ENCODE measurements at regions not wholly inside any gene's neighbourhood (a gene's known extent, or its start where the extent isn't known, plus 50 kb on each side); places are given as distances from the start of the nearest gene placed in this dataset.

- TF ChIP-seq, protein P1, sequence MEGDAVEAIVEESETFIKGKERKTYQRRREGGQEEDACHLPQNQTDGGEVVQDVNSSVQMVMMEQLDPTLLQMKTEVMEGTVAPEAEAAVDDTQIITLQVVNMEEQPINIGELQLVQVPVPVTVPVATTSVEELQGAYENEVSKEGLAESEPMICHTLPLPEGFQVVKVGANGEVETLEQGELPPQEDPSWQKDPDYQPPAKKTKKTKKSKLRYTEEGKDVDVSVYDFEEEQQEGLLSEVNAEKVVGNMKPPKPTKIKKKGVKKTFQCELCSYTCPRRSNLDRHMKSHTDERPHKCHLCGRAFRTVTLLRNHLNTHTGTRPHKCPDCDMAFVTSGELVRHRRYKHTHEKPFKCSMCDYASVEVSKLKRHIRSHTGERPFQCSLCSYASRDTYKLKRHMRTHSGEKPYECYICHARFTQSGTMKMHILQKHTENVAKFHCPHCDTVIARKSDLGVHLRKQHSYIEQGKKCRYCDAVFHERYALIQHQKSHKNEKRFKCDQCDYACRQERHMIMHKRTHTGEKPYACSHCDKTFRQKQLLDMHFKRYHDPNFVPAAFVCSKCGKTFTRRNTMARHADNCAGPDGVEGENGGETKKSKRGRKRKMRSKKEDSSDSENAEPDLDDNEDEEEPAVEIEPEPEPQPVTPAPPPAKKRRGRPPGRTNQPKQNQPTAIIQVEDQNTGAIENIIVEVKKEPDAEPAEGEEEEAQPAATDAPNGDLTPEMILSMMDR (IDR thresholded peaks at IDR 0.05) = no peak
These were observed 68.2 kb downstream of the MFAP3 start for GRCh38 chr5:154107010-154107409.

- TF ChIP-seq, protein P1 (IDR thresholded peaks at IDR 0.05) = no peak
These were observed 69.0 kb downstream of the MFAP3 start for GRCh38 chr5:154107756-154108155.

DNA sequence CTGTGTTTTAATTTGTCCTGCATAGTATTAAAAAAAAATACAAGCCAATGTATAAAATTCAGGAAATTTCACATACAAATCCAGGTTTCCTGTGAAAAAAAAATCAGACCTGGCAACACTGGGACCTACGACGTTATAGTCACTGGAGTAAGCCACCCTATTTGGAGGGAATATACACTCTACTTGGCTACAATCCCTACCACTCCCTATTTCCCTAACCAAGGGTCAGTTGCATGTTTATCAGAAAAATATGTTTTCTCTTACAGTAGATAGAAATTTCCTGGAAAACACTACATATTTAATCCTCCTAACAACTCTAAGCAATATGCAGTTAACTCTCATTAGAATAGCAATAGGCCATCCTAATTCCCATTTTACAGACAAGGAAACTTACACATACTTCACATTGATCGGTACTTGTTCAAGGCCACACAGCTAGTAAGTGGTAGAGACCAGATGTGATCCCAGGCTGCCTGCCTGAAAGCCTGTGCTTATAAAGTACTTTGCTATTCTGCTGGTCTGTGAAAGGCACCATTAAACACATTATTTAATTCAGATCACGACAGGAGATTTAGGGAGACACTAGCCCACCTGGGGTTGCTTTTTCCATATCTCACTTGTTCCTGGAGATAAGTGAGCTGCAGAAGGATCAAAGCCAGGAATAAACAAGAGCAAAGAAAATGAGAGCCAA, 70.8 kb downstream of the MFAP3 start:
- TF ChIP-seq, protein P1 (IDR thresholded peaks at IDR 0.05) = no peak

- TF ChIP-seq, protein P1 (IDR thresholded peaks at IDR 0.05) = no peak
These were observed 71.3 kb downstream of the MFAP3 start for GRCh38 chr5:154110107-154110453.

DNA sequence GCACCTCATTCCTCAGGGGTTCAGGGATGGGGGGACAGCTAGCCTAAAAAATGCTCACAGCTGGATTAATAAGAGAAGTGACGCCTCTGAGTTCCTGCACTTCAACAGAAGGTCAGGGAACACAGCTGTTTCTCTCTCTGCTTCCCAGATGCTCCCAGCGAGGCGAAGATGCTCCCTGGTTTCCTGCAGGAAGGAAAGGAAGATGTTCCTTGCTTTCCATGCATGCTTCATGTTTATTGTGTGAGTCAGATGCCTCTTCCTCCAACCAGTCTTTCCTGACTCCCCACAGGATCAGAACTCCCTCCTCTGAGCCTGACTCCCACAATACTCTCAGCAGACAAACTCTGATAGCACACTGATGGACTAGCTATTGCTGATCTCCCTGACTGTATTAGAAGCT, 71.9 kb downstream of the MFAP3 start:
- TF ChIP-seq, protein P1 (IDR thresholded peaks at IDR 0.05) = no peak

- TF ChIP-seq, protein P1 (IDR thresholded peaks at IDR 0.05) = no peak
These were observed 72.4 kb downstream of the MFAP3 start for GRCh38 chr5:154111214-154111613.

DNA sequence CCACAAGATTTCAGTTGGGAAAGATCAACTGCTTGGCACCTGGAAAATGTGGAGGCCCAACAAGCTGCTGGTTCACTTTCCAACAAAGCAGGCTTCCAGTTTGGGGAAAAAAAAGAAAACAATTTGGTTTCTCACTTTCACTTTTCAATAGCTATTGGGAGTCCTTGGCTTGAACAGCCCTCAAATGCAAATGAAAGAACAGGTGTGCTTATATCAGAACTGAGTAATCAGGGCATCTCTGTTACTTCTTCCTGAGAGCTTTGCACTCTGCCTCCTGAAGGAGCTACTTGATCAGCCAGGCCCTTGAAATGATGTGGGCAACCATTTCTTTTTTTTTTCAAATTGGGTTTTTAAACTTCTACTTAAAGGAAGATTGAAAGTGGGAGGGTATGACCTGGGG, 73.5 kb downstream of the MFAP3 start:
- TF ChIP-seq, protein P1 (IDR thresholded peaks at IDR 0.05) = no peak

GRCh38 chr5:154115291-154115690, 75.2 kb upstream of the GALNT10 start:
- TF ChIP-seq, protein P1 (IDR thresholded peaks at IDR 0.05) = no peak
